HUES6 (cell line): ENCODE measurements at regions not wholly inside any gene's neighbourhood (a gene's known extent, or its start where the extent isn't known, plus 50 kb on each side); places are given as distances from the start of the nearest gene placed in this dataset.
"Not testable (repeated sequence)": the region's sequence is repeated elsewhere in the genome, so short reads cannot be mapped to it uniquely, and the experiment has no call there.

Source experiments
- H3K27ac ChIP-seq: 2 replicates; pipeline ENCODE4 v1.7.0; 2013; ENCODE audit warnings: low read depth, mild to moderate bottlenecking, low read length, inconsistent platforms
- H3K27me3 ChIP-seq: 2 replicates; pipeline ENCODE4 v1.6.1; 2013; ENCODE audit warnings: low read length; ENCODE audit not compliant: control insufficient read depth, insufficient read depth
- H3K36me3 ChIP-seq: 2 replicates; pipeline ENCODE4 v1.6.1; 2013; ENCODE audit warnings: low read length; ENCODE audit not compliant: control insufficient read depth, insufficient read depth
- H3K4me1 ChIP-seq: 2 replicates; pipeline ENCODE4 v1.6.1; 2013; ENCODE audit warnings: low read length; ENCODE audit not compliant: control insufficient read depth, insufficient read depth
- H3K4me3 ChIP-seq: 2 replicates; pipeline ENCODE4 v1.5.1; 2013; ENCODE audit warnings: low read depth, low read length
- H3K9ac ChIP-seq: one replicate; pipeline ENCODE4 v1.6.1; 2013; ENCODE audit warnings: mild to moderate bottlenecking, low read length
- H3K9me3 ChIP-seq: 2 replicates; pipeline ENCODE4 v1.6.1; 2013; ENCODE audit warnings: low read depth, low read length; ENCODE audit not compliant: control insufficient read depth, insufficient read depth

DNA sequence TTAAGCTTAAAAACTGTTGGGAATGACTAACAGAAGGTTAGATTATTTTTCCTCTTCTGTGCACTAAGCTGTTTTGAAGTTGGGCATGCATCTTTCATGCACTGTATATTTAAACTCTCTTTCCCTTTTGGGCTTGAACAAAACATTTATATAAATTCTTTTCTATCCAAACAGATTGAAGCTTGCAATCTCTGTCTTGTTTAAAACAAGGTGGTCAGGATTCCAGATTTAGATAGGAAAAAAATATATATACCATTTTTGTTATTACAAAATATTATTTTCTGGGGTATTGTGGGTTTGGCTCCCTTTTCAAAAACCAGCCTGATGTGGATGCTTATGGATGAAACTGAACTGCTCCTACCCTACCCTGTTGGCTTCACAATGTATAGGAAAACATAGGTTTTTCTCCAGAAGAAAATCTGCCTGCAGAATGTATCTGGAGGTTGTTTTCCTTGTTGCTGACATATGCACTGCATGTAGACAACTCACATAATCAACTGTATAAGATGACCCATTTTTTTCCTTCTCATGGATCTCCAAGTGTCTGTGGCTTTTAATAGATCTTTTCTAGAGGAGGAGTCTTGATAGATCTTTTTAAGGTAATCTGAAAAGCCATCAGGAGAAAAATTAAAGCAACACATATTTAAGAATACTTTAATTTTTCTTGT is 146.3 kb downstream of the PRL start:
- Histone ChIP-seq H3K36me3 (no peaks in the 10 kb centered on the region), H3K9ac (no peak overlapping the region), H3K27ac (no peak overlapping the region), H3K27me3 (no peaks in the 10 kb centered on the region), H3K4me3 (no peak overlapping the region), H3K9me3 (no peaks in the 10 kb centered on the region), H3K4me1 (peaks cover 40% of the 10 kb centered on the region)

DNA sequence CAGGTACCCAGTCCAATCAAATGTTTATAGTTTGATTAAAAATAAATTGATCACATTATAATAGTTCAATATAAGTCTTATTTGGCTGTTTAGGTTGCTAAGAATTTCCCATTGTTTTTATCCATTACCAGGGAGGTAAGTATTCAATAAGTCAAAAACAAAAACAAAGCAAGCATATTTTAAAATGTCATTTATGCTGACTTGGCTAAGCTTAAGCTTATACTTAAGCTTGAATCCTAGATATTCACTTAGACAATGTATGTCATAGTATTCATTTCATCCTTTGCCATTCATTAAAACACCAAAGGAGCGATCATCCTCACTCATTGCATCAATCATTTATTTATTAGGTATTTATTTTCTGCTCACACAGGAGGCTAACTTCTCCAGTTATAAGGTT is 144.9 kb downstream of the PRL start:
- peaks cover 28% of the 10 kb centered on the region for H3K4me1 ChIP-seq
- no peaks in the 10 kb centered on the region for H3K27me3 ChIP-seq
- H3K9me3 ChIP-seq, result no peaks in the 10 kb centered on the region
- no peaks in the 10 kb centered on the region for H3K36me3 ChIP-seq
- H3K27ac ChIP-seq, result no peak overlapping the region
- H3K4me3 ChIP-seq, result no peak overlapping the region
- H3K9ac ChIP-seq, result no peak overlapping the region

DNA sequence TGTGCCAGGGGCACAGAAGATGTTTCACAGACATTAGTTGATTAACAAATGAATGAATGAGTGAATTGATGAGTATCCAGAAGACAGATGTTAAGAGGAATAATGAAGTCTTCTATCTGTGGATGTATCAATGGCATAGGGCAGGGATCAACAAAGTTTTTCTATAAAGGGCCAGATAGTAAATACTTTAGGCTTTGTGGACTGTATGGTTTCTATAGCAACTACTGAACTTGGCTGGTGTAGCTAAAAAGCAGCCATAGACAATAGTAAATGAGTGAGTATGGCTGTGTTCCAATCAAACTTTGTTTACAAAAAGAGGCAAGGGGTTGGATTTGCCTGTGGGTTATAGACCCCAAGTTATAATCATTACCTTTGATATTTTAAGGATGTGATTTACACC is 144.0 kb downstream of the PRL start:
- Histone ChIP-seq H3K27ac (no peak overlapping the region), H3K9me3 (no peaks in the 10 kb centered on the region), H3K4me3 (no peak overlapping the region), H3K9ac (no peak overlapping the region), H3K36me3 (no peaks in the 10 kb centered on the region), H3K4me1 (peaks cover 20% of the 10 kb centered on the region), H3K27me3 (no peaks in the 10 kb centered on the region)

DNA sequence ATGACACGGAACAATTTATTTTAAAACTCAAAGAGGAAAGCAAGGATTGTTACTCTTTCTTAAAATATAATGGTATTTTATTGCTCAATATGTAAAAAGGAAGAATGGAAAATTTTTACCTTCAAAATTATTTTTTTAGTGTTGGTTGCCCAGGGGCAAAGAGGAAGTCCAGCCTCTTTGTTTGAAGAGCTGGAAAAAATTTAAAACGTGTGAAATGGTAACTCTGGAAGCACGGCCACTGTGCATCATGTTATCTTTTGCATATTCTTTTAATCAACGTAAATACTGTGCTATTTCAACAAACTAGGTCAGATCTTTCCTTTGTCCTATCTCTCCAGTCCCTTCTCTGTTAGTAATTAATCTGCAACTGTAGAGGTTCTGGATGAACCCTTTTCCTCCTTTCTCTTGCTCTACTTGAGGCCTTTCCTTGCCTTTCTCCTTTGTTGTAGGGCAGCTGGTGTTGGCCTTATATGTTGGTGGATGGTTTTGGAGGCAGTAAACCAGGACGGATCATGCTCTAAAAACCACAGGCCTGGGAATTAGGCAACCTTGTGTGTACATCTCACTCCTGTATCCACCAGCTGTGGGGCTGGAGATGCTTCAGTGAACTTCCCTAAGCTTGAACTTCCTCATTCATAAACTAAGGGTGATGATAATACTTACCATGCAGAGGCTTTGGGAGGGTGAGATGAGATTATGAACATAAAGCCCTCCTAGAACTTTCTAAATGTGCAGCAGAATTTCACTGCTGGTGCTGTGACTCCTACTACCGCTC is 143.3 kb downstream of the PRL start:
- H3K4me3 ChIP-seq, result no peak overlapping the region
- H3K27ac ChIP-seq, result no peak overlapping the region
- no peaks in the 10 kb centered on the region for H3K27me3 ChIP-seq
- no peak overlapping the region for H3K9ac ChIP-seq
- H3K36me3 ChIP-seq, result no peaks in the 10 kb centered on the region
- peaks cover 12% of the 10 kb centered on the region for H3K4me1 ChIP-seq
- no peaks in the 10 kb centered on the region for H3K9me3 ChIP-seq

DNA sequence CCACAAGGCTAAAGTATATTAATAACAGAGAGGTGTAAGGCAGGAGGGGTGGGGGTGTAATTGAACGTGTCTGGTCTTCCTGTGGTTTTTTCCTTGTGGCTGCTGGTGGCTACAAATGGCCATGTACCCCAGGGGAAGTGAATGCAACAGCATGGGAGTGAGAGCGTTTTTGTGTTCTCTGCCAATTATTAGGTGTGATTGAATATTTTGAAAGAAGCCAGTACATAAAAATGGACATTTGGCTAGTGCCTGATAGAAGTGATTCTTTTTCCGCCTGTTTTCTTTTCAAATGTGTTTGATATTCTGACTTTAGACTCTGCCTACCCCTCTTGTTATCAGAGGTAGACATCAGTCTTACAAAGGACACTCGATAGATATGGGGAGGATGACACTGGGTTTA is 141.3 kb downstream of the PRL start:
- H3K27ac ChIP-seq, result no peak overlapping the region
- peaks cover 4% of the 10 kb centered on the region; the same call in 1 of the 2 replicates for H3K9me3 ChIP-seq
- H3K27me3 ChIP-seq, result no peaks in the 10 kb centered on the region
- no peaks in the 10 kb centered on the region for H3K36me3 ChIP-seq
- H3K9ac ChIP-seq, result no peak overlapping the region
- H3K4me1 ChIP-seq, result no peaks in the 10 kb centered on the region
- H3K4me3 ChIP-seq, result no peak overlapping the region

DNA sequence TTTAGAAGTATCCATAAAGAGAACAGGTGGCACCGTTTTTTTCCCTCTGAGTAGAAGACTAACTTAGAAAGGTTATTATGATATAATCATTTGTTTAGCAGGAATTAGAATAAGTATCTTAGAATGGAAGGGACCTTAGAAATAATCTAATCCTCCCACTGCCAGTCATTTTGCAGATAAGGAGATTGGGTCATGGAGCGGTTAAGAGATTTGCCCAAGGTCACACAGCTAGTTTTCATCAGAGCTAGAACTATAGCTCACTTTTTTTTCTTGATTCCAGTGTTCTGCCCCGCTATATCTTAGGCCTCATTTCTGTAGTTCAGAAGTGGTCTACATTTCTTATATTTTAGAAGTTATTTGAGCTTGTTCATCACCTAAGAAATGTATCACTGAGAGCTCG is 139.6 kb downstream of the PRL start:
- Histone ChIP-seq H3K27ac (no peak overlapping the region), H3K9ac (no peak overlapping the region), H3K4me1 (no peaks in the 10 kb centered on the region), H3K27me3 (no peaks in the 10 kb centered on the region), H3K36me3 (no peaks in the 10 kb centered on the region), H3K9me3 (peaks cover 11% of the 10 kb centered on the region), H3K4me3 (no peak overlapping the region)

DNA sequence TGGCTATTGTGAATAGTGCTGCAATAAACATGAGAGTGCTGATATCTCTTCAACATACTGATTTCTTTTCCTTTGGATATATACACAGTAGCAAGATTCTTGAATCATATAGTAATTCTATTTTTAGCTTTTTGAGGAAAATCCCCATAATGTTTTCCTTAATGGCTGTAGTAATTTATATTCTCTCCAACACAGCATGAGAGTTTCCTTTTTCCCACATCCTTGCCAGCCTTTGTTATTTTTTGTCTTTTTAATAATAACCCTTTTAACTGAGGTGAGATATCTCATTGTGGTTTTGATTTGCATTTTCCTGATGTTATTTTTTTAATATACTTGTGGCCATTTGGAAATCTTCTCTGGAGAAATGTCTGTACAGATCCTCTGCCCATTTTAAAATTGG is 132.6 kb downstream of the PRL start:
- Histone ChIP-seq H3K9ac (no peak overlapping the region), H3K36me3 (no peaks in the 10 kb centered on the region)

DNA sequence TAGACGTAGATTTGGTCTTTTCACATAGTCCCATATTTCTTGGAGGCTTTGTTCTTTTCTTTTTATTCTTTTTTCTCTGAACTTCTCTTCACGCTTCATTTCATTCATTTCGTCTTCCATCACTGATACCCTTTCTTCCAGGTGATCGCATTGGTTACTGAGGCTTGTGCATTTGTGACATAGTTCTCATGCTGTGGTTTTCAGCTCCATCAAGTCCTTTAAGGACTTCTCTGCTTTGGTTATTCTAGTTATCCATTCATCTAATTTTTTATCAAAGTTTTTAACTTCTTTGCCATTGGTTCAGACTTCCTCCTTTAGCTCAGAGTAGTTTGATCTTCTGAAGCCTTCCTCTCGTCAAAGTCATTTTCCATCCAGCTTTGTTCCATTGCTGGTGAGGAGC is 125.8 kb downstream of the PRL start:
- H3K4me1 ChIP-seq, H3K27me3 ChIP-seq, H3K9ac ChIP-seq, H3K27ac ChIP-seq, H3K4me3 ChIP-seq: not testable (repeated sequence)
- peaks cover 36% of the 10 kb centered on the region for H3K9me3 ChIP-seq
- peaks cover 19% of the 10 kb centered on the region for H3K36me3 ChIP-seq

More for the DNA sequence above, 132.6 kb downstream of the PRL start:
- no peak overlapping the region for H3K27ac ChIP-seq
- H3K27me3 ChIP-seq, result no peaks in the 10 kb centered on the region
- H3K4me1 ChIP-seq, result no peaks in the 10 kb centered on the region
- no peak overlapping the region for H3K4me3 ChIP-seq
- H3K9me3 ChIP-seq, result peaks cover 16% of the 10 kb centered on the region

DNA sequence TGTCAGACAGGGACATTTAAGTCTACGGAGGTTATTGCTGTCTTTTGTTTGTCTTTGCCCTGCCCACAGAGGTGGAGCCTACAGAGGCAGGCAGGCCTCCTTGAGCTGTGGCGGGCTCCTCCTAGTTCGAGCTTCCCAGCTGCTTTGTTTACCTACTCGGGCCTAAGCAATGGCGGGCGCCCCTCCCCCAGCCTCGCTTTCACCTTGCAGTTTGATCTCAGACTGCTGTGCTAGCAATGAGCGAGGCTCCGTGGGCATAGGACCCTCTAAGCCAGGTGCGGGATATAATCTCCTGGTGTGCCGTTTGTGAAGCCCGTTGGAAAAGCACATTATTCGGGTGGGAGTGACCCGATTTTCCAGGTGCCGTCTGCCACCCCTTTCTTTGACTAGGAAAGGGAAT is 125.0 kb downstream of the PRL start:
- not testable (repeated sequence) for H3K4me3 ChIP-seq, H3K4me1 ChIP-seq, H3K9ac ChIP-seq, H3K27me3 ChIP-seq, H3K27ac ChIP-seq
- Histone ChIP-seq H3K36me3 (peaks cover 19% of the 10 kb centered on the region), H3K9me3 (peaks cover 36% of the 10 kb centered on the region)

DNA sequence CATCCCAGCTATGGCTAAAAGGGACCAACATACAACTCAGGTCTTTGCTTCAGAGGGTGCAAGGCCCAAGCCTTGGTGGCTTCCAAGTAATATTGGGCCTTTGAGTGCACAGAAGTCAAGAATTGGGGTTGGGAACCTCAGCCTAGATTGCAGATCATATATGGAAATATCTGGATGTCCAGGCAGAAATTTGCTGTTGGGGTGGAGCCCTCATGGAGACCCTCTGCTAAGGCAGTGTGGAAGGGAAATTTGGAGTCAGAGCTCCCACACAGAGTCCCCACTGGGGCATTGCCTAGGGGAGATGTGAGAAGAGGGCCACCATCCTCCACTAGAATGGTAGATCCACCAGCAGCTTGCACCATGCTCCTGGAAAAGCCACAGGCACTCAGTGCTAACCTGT is 123.5 kb downstream of the PRL start:
- H3K4me3 ChIP-seq, result no peak overlapping the region
- no peak overlapping the region for H3K9ac ChIP-seq
- H3K9me3 ChIP-seq, result peaks cover 36% of the 10 kb centered on the region
- H3K27ac ChIP-seq, result no peak overlapping the region
- no peaks in the 10 kb centered on the region for H3K4me1 ChIP-seq
- H3K36me3 ChIP-seq, result peaks cover 19% of the 10 kb centered on the region
- H3K27me3 ChIP-seq, result no peaks in the 10 kb centered on the region

DNA sequence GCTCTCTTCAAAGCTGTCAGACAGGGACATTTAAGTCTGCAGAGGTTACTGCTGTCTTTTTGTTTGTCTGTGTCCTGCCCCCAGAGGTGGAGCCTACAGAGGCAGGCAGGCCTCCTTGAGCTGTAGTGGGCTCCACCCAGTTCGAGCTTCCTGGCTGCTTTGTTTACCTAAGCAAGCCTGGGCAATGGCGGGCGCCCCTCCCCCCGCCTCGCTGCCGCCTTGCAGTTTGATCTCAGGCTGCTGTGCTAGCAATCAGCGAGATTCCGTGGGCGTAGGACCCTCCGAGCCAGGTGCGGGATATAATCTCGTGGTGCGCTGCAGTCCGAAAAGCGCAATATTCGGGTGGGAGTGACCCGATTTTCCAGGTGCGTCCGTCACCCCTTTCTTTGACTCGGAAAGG is 116.6 kb downstream of the PRL start:
- not testable (repeated sequence) for H3K4me1 ChIP-seq, H3K9ac ChIP-seq, H3K4me3 ChIP-seq, H3K27ac ChIP-seq, H3K27me3 ChIP-seq
- H3K36me3 ChIP-seq, result peaks cover 13% of the 10 kb centered on the region
- H3K9me3 ChIP-seq, result peaks cover 25% of the 10 kb centered on the region
